ENCODE measurements at regions not wholly inside any gene's neighbourhood (a gene's known extent, or its start where the extent isn't known, plus 50 kb on each side); places are given as distances from the start of the nearest gene placed in this dataset.

- no peak for TF ChIP-seq CTCF (IDR thresholded peaks at IDR 0.05)
- Mint-ChIP-seq H3K27me3 (ENCODE audit: unreplicated experiment) (no peaks in the 10 kb centered on the region), H3K4me1 (ENCODE audit: unreplicated experiment) (peaks cover 3% of the 10 kb centered on the region), H3K36me3 (ENCODE audit: unreplicated experiment) (no peaks in the 10 kb centered on the region), H3K4me3 (ENCODE audit: unreplicated experiment) (no peak overlapping the region), H3K9me3 (ENCODE audit: unreplicated experiment) (peaks cover 4% of the 10 kb centered on the region), H3K27ac (ENCODE audit: unreplicated experiment) (no peak overlapping the region)
- DNase-seq (ENCODE audit: extremely low spot score, unreplicated experiment): no peak
These were observed 2673.8 kb downstream of the PCDH9 start for GRCh38 chr13:64556376-64556775.

DNA sequence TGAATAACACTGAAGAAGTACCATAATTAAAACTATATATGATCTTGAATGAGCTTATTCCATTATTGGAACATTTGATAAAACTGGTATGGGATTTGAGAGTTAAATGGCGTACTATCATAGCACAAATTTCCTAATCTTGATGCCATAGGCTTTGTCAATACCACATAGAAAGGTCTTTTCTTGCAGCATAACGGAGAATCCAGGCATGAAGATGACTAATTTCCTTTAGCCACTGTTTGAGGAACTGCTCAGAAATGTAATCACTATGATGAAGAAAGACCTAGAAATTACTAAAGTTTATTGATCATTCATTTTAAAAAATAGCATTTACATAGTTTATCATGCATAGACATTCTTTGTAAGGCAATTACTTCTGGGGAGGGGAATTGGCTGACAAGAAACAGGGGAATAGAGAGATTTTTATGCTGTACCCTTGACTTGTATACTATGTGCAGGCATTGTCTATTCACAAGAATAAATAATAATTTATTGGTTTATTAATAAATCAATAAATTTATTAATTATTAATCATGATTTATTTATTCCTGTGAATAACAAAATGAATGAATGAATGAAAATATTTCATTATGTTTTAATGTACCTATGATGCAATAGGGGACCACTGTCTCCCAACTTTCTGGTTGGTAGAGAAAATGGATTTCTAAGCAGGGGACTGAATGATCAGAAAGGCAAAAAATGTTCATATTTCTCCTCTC, 2676.6 kb downstream of the PCDH9 start:
- no peak for DNase-seq (ENCODE audit: extremely low spot score, unreplicated experiment)
- TF ChIP-seq CTCF (IDR thresholded peaks at IDR 0.05): no peak
- Mint-ChIP-seq H3K4me3 (ENCODE audit: unreplicated experiment) (no peak overlapping the region), H3K36me3 (ENCODE audit: unreplicated experiment) (no peaks in the 10 kb centered on the region), H3K27ac (ENCODE audit: unreplicated experiment) (no peak overlapping the region), H3K4me1 (ENCODE audit: unreplicated experiment) (peaks cover 3% of the 10 kb centered on the region), H3K27me3 (ENCODE audit: unreplicated experiment) (no peaks in the 10 kb centered on the region), H3K9me3 (ENCODE audit: unreplicated experiment) (peaks cover 13% of the 10 kb centered on the region)

GRCh38 chr13:64551755-64552154, 2678.4 kb downstream of the PCDH9 start:
- Mint-ChIP-seq H3K27me3 (ENCODE audit: unreplicated experiment) (no peaks in the 10 kb centered on the region), H3K9me3 (ENCODE audit: unreplicated experiment) (peaks cover 13% of the 10 kb centered on the region), H3K27ac (ENCODE audit: unreplicated experiment) (no peak overlapping the region), H3K4me3 (ENCODE audit: unreplicated experiment) (no peak overlapping the region), H3K4me1 (ENCODE audit: unreplicated experiment) (peaks cover 3% of the 10 kb centered on the region), H3K36me3 (ENCODE audit: unreplicated experiment) (no peaks in the 10 kb centered on the region)
- TF ChIP-seq CTCF (IDR thresholded peaks at IDR 0.05): no peak
- no peak for DNase-seq (ENCODE audit: extremely low spot score, unreplicated experiment)

GRCh38 chr13:64546371-64546770, 2683.8 kb downstream of the PCDH9 start:
- Mint-ChIP-seq H3K36me3 (ENCODE audit: unreplicated experiment) (no peaks in the 10 kb centered on the region), H3K9me3 (ENCODE audit: unreplicated experiment) (peaks cover 9% of the 10 kb centered on the region)

DNA sequence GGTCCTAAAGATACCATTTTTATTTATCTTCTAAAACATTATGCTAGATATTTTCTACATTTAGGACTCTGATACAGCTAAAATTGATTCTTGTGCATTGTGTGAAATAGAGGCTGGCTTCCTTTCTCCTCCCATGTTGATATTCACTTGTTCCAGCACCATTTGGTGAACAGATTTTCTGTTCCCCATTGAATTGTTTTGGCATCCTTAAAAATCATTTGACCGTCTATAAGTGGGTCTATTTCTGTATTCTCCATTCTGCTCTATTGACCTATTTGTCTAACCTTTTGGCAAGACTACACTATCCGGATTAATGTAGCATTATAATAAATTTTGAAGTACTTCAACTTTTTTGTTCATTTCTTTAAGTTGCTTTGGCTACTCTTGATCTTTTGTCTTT, 2689.2 kb downstream of the PCDH9 start:
- TF ChIP-seq CTCF (IDR thresholded peaks at IDR 0.05): no peak
- no peak overlapping the region for H3K4me3 Mint-ChIP-seq (ENCODE audit: unreplicated experiment)
- H3K27me3 Mint-ChIP-seq (ENCODE audit: unreplicated experiment): no peaks in the 10 kb centered on the region
- no peaks in the 10 kb centered on the region for H3K9me3 Mint-ChIP-seq (ENCODE audit: unreplicated experiment)
- H3K27ac Mint-ChIP-seq (ENCODE audit: unreplicated experiment): no peak overlapping the region
- H3K36me3 Mint-ChIP-seq (ENCODE audit: unreplicated experiment): no peaks in the 10 kb centered on the region
- peaks cover 7% of the 10 kb centered on the region for H3K4me1 Mint-ChIP-seq (ENCODE audit: unreplicated experiment)
- no peak for DNase-seq (ENCODE audit: extremely low spot score, unreplicated experiment)

More at GRCh38 chr13:64546371-64546770, 2683.8 kb downstream of the PCDH9 start:
- no peak for DNase-seq (ENCODE audit: extremely low spot score, unreplicated experiment)
- Mint-ChIP-seq H3K4me3 (ENCODE audit: unreplicated experiment) (no peak overlapping the region), H3K27ac (ENCODE audit: unreplicated experiment) (no peak overlapping the region), H3K27me3 (ENCODE audit: unreplicated experiment) (no peaks in the 10 kb centered on the region), H3K4me1 (ENCODE audit: unreplicated experiment) (peaks cover 5% of the 10 kb centered on the region)
- TF ChIP-seq CTCF (IDR thresholded peaks at IDR 0.05): no peak
